Thyroid gland (tissue), 4 donors: ENCODE measurements at regions not wholly inside any gene's neighbourhood (a gene's known extent, or its start where the extent isn't known, plus 50 kb on each side); places are given as distances from the start of the nearest gene placed in this dataset.

ENCODE experiments used
- CTCF ChIP-seq, 6 experiments: fragments of 200-600 bp in 3 of 6; fragments of 450-650 bp in 3 of 6; sonication (generic) in 3 of 6; IDR thresholded peaks; one replicate each; pipeline ENCODE4 v1.5.1; 2016 to 2019; ENCODE audit warnings: antibody characterized with exemption in 6 of 6, mild to moderate bottlenecking in 2 of 6, inconsistent platforms in 1 of 6, moderate library complexity in 1 of 6
- POLR2A ChIP-seq, 2 donors: fragments of 450-650 bp; IDR thresholded peaks; one replicate each; pipeline ENCODE4 v1.6.1; 2017; ENCODE audit warnings: antibody characterized with exemption in 2 of 2, mild to moderate bottlenecking in 2 of 2, moderate library complexity in 1 of 2

GRCh38 chr4:23091711-23092110, 399.0 kb downstream of the GBA3 start:
- TF ChIP-seq CTCF (IDR thresholded peaks at IDR 0.05): no peak
- TF ChIP-seq POLR2A (IDR thresholded peaks at IDR 0.05): no peak
